Heart left ventricle (tissue), 13 donors: ENCODE measurements at regions not wholly inside any gene's neighbourhood (a gene's known extent, or its start where the extent isn't known, plus 50 kb on each side); places are given as distances from the start of the nearest gene placed in this dataset.

Experiments
- POLR2A ChIP-seq, 2 donors: fragments of 450-650 bp; IDR thresholded peaks; one replicate each; pipeline ENCODE4 v1.6.1; 2017; ENCODE audit warnings: antibody characterized with exemption in 2 of 2, mild to moderate bottlenecking in 2 of 2, moderate library complexity in 2 of 2
- TF ChIP-seq, protein P1 (sequence below), 12 donors: fragments of 200-600 bp; sonication (generic) in 4 of 12; IDR thresholded peaks; one replicate each; pipeline versions ENCODE4 v1.5.0 to v1.8.0; 2018 to 2022; ENCODE audit warnings: antibody characterized with exemption in 12 of 12, mild to moderate bottlenecking in 5 of 12
- donor health status: ischemic (EF 13 %, LVEDD 7.1; RV severe dilation, severe dysfunction).
- donor health status: DM: no; HTN: yes; CAD: no.
- donor health status: DM: no; HTN: no; CAD: no.
- donor health status: ischemic (EF 25% LVEDD 6.9; RV normal size, moderate dysfunction).
- donor health status: ischemic (EF 25% LVEDD 5.7; RV mildly dilated, moderate dysfunction).
- donor health status: ischemic (EF 35%, LVEDD 5.7; RV mildly dilated, moderate dysfunction).
- donor health status: nonischemic (EF 11% LVEDD 7.7; RV severe dilation, severe dysfunction).
- donor health status: DM: yes; HTN: yes; CAD: no.
- donor health status: PGD.
- donor health status: ischemic (EF 29% LVEDD 5.4; RV normal size, mild dysfunction).
- donor health status: nonischemic (EF 23%, LVEDD 6.1; RV moderate dilation, normal function).

DNA sequence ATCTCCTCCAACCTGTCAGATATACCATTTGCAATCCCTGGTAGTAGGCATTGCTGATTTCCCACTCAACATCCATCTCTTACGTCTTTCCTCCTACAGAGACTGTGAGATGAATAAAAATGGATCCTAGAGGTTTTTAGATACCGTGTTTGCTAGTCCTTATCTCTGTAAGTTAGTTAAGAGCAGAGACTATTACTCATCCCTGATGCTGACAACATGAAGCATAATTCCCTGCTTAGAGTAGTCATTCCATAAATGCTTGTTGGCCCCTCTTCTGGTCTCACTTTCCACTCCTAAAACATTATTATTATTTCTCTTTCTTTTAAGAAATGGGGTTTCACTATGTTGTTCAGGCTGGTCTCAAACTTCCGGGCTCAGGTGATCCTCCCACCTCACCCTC is 136.2 kb downstream of the RTP4 start:
- TF ChIP-seq, protein P1, sequence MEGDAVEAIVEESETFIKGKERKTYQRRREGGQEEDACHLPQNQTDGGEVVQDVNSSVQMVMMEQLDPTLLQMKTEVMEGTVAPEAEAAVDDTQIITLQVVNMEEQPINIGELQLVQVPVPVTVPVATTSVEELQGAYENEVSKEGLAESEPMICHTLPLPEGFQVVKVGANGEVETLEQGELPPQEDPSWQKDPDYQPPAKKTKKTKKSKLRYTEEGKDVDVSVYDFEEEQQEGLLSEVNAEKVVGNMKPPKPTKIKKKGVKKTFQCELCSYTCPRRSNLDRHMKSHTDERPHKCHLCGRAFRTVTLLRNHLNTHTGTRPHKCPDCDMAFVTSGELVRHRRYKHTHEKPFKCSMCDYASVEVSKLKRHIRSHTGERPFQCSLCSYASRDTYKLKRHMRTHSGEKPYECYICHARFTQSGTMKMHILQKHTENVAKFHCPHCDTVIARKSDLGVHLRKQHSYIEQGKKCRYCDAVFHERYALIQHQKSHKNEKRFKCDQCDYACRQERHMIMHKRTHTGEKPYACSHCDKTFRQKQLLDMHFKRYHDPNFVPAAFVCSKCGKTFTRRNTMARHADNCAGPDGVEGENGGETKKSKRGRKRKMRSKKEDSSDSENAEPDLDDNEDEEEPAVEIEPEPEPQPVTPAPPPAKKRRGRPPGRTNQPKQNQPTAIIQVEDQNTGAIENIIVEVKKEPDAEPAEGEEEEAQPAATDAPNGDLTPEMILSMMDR (IDR thresholded peaks at IDR 0.05): no peak
- TF ChIP-seq POLR2A (IDR thresholded peaks at IDR 0.05): no peak
